HepG2 (cell line): ENCODE measurements at regions not wholly inside any gene's neighbourhood (a gene's known extent, or its start where the extent isn't known, plus 50 kb on each side); places are given as distances from the start of the nearest gene placed in this dataset.

Experiments used
- RFX5 ChIP-seq: IDR thresholded peaks from 2 replicates; pipeline ENCODE4 v1.6.1; 2011; ENCODE audit warnings: low read depth, low read length, improper control_type of control experiment
- ZFP37 ChIP-seq: sonication (generic); formaldehyde crosslinking; IDR thresholded peaks from 2 replicates; pipeline ENCODE4 v1.4.0; 2020; ENCODE audit warnings: missing genetic modification reagents, borderline replicate concordance

GRCh38 chr10:78462176-78462575 lies 428.5 kb downstream of the RPS24 start:
- TF ChIP-seq ZFP37 (CRISPR knock-in tag), result no peak
- TF ChIP-seq RFX5, result no peak
